Choroid plexus epithelial cell (primary cell): ENCODE measurements at regions not wholly inside any gene's neighbourhood (a gene's known extent, or its start where the extent isn't known, plus 50 kb on each side); places are given as distances from the start of the nearest gene placed in this dataset.

Experiments used
- DNase-seq: peaks from one replicate; pipeline ENCODE4 v3.0.0-alpha.2; 2010; ENCODE audit warnings: low read depth
- H3K4me3 ChIP-seq: 2 replicates; pipeline ENCODE4 v1.5.1; 2011; ENCODE audit warnings: low read depth, mild to moderate bottlenecking, control low read depth, low read length, moderate library complexity
- TF ChIP-seq, protein P1 (sequence below): conservative IDR thresholded peaks from 2 replicates; pipeline ENCODE4 v1.5.1; 2011; ENCODE audit warnings: low read depth, mild to moderate bottlenecking, control low read depth, inconsistent platforms, low read length, moderate library complexity

DNA sequence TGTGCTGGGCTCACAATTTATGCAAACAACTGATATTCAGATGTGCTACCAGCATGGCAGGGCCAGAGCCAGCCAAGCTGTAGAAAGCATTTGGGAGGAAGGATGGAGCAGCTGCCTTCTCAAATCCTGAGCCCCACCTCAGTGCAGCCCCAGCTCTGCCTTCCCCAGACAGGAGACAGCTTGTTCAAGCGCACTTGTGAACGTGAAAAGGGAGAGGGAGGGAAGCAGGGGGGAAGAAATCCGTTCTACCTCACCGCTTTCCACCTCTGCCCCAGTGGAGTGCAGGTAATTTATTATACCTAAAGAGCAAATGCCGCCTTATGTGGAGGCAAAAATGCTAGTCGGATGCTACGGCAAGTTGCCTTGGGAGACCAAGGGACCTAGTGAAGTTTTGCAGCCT, 66.0 kb upstream of the SLC14A2 start:
- TF ChIP-seq, protein P1, sequence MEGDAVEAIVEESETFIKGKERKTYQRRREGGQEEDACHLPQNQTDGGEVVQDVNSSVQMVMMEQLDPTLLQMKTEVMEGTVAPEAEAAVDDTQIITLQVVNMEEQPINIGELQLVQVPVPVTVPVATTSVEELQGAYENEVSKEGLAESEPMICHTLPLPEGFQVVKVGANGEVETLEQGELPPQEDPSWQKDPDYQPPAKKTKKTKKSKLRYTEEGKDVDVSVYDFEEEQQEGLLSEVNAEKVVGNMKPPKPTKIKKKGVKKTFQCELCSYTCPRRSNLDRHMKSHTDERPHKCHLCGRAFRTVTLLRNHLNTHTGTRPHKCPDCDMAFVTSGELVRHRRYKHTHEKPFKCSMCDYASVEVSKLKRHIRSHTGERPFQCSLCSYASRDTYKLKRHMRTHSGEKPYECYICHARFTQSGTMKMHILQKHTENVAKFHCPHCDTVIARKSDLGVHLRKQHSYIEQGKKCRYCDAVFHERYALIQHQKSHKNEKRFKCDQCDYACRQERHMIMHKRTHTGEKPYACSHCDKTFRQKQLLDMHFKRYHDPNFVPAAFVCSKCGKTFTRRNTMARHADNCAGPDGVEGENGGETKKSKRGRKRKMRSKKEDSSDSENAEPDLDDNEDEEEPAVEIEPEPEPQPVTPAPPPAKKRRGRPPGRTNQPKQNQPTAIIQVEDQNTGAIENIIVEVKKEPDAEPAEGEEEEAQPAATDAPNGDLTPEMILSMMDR: no peak
- DNase-seq: no peak
- no peak overlapping the region for H3K4me3 ChIP-seq

DNA sequence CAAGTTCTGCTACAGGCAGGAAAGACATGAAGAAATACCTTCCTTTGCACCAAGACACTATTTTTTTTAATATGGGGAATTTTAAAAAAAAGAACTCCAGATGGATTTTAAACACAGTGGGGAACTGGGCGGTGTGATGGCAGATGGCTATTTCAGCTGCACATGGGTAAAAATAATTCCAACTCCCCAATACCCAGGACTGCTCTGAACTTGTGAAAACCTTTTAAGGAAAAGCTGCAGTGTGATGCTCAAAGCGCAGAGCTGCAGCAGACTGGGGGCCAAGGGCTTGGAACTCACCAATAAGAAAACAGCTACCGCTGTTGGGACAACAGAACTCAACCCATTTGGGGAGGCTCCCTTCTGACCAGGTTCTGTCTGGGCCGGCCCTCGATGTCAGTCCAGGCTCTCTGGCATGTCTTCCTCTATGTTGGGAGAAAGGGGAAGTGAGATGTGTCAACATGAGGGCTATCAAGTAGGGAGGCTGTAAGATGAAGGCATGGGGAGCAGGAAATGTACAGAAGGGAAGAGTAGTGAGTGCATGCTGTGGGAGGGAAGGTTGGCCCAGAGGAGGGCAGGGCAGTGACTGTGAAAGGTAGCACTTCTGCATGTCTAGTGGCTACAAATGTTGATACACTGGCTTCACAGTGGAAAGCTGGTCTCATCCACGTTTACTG, 64.0 kb upstream of the SLC14A2 start:
- no peak overlapping the region for H3K4me3 ChIP-seq
- TF ChIP-seq, protein P1: no peak
- DNase-seq: no peak

DNA sequence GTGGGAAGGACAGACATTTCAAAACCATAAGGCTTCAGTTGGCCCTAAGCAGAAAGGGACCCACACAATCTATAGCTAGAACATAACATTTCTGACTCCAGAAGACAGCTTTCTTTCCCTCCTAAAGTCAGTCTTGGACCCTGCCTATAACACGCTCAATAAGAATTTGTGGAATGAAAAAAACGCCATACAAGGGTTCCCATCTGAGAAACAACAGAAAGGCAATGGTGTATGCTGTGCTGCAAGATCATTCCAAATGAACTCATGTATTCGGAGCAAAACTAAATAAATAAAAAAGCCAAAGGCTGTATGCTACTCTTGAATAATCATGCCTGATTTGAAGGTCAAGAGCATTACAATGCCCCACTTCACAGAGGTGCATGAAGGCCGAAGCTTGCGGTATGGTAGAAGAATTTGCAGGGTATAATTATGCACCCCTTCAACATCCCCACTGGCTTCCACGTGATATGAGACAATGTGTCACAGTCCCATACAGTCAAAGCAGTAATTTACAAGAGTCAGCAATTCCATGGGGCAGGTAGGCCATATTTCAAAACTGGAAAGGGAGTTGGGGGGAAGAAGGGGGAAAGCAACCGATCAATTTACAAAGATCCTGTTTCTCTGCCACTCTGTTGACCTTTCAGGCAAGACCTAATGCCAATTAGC, 61.4 kb upstream of the SLC14A2 start:
- TF ChIP-seq, protein P1: no peak
- DNase-seq: no peak
- H3K4me3 ChIP-seq: no peak overlapping the region

DNA sequence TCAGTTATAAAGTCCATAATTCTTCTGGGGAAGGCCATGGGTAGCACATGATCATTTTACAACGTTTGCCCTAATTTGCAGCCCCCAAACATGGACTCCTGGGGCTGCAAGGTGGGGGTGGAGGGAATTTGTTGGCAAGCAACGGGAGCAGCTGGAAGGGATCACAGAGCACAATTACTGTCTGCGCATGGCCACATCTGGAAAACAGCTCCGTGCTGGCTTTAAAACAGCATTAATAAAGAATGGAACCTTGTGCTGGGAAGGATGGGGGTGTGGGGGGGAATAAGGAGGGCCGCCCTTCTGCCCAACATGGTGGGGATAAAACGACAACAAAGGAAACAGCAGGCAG, 60.9 kb upstream of the SLC14A2 start:
- DNase-seq: no peak
- TF ChIP-seq, protein P1: no peak
- H3K4me3 ChIP-seq: no peak overlapping the region

DNA sequence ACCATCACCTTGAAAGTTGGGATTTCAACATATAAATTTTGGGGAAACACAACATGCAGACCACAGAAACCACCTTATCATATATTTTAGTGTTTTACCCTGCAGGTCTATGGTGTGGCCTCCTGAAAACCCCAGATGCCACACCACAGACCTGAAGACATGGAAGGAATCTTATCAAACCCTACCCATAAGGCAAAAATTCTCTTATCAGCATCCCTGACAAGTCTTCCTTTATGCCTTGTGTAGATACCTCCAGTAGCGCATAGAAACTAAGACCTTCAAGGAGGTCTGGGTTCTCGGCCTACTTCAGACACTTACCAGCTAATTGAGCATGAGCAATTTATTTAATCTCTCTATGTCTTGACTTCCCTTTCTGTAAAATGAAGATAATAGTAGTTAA, 59.1 kb upstream of the SLC14A2 start:
- DNase-seq: no peak
- no peak overlapping the region for H3K4me3 ChIP-seq
- TF ChIP-seq, protein P1: no peak

DNA sequence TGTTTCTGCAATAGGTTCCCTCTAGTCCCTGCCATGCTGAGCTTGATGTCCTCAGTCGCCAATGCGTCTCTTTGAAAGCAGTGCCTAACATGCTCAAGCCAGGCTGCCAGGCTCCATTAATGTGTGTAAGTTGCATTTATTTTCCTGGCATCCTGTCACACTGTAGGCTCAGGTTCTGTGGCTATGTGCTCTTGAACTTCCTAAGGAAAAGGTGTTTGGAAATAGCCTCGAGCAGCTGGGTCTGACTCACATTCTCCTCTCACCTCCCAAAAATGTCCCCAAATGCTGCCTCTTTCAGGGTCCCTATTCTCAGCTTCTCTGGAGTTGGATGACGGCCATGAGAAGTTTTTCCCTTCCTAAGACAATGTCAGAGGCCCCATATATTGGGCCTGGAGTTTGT, 58.0 kb upstream of the SLC14A2 start:
- TF ChIP-seq, protein P1: no peak
- no peak overlapping the region for H3K4me3 ChIP-seq
- DNase-seq: no peak

DNA sequence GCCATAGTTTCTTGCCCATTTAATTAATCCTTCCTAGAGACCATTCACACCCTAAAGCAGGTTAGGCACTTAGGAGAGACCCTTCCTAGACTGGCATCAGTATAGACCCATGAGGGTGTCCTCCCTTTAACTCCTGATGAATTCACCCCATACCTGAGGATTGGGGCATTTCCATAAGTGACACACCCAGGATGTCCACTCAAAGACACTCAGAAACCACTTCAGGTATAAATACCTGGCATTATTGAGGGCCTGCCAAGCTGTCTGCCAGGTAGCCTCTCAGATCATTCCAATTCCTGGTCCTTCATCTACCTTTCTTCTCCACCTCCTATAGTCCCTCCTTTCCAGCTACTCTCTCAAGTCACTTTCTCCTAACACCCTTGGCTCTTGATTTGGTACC, 57.5 kb upstream of the SLC14A2 start:
- TF ChIP-seq, protein P1: no peak
- H3K4me3 ChIP-seq: no peak overlapping the region
- no peak for DNase-seq
